Upper lobe of right lung (tissue), 1 donor: ENCODE measurements at regions not wholly inside any gene's neighbourhood (a gene's known extent, or its start where the extent isn't known, plus 50 kb on each side); places are given as distances from the start of the nearest gene placed in this dataset.
A peak's percentile ranks its signal among the peaks of the same experiment; 100 is the strongest.

ENCODE experiments used
- ATAC-seq: fragments of 200-7000 bp; cut with Tn5 transposase; one replicate; pipeline ENCODE4 v1.9.1; 2020; ENCODE audit warnings: mild to moderate bottlenecking, moderate library complexity
- DNase-seq: peaks from one replicate; pipeline ENCODE4 v3.0.0-alpha.2; 2020
- H3K27ac ChIP-seq: fragments of 200-600 bp; one replicate; pipeline ENCODE4 v1.8.0; 2022
- H3K27me3 ChIP-seq: fragments of 200-600 bp; one replicate; pipeline ENCODE4 v1.8.0; 2022; ENCODE audit warnings: mild to moderate bottlenecking
- H3K36me3 ChIP-seq: fragments of 200-600 bp; one replicate; pipeline ENCODE4 v1.8.0; 2022
- H3K4me1 ChIP-seq: fragments of 200-600 bp; one replicate; pipeline ENCODE4 v1.8.0; 2022
- H3K4me3 ChIP-seq: fragments of 200-600 bp; one replicate; pipeline ENCODE4 v1.8.0; 2022; ENCODE audit warnings: mild to moderate bottlenecking
- H3K9me3 ChIP-seq: fragments of 200-600 bp; one replicate; pipeline ENCODE4 v1.8.0; 2022
- CTCF ChIP-seq: fragments of 200-600 bp; IDR thresholded peaks from one replicate; pipeline ENCODE4 v1.8.0; 2022; ENCODE audit warnings: antibody characterized with exemption
- intact Hi-C: fragments of 100-400 bp; cut with DNase I; formaldehyde crosslinking; loops from one replicate; pipeline ENCODE4 v1.11.0; 2022
- donor health status: DM: no; HTN: yes; CAD: no; lungs with severe emphysema.

DNA sequence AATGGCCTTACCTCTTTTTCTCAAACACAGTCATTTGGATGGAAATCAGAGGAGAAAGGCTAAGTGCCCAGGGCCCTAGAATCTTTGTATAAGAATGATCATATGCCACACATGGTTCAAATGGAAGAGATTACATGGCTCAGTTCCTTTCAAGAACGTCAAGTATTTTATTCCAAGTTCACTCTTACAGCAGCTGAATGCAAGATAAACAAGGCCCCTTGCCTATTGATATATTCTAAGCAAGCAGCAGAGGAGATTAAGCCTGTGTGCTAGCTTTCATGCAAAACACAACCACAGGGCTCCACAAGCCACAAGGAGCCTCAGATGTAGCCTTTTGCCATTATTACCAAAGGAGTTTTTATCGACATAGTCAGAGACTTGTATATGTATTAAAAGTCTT lies 55.3 kb upstream of the SLCO6A1 start:
- ATAC-seq (no peak), DNase-seq (no peak)
- no peaks in the 10 kb centered on the region for H3K27me3 ChIP-seq
- intact Hi-C loops, result no loop called here
- H3K27ac ChIP-seq, result no peak overlapping the region
- H3K36me3 ChIP-seq, result no peaks in the 10 kb centered on the region
- H3K4me3 ChIP-seq, result no peak overlapping the region
- H3K9me3 ChIP-seq, result no peaks in the 10 kb centered on the region
- TF ChIP-seq CTCF, result no peak
- no peaks in the 10 kb centered on the region for H3K4me1 ChIP-seq

DNA sequence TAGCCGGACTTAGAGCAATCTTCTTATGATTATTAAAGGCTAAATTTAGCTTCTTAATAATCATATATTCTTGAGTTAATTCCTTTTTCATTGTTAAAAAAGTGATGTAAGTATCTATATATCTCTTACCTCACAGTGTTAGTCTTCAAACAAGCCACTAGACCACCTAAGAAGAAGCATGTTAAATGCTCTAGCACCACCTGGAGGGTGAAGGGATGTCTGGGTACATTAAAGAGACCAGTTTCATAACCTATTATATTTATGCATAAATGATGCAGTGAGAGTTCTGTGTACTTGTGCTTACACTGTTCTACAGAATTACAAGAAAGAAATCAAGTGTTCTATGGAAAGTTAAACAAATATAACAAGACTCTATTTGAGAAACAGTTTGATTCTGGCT lies 55.9 kb upstream of the SLCO6A1 start:
- Histone ChIP-seq H3K4me1 (no peaks in the 10 kb centered on the region), H3K4me3 (no peak overlapping the region), H3K9me3 (no peaks in the 10 kb centered on the region), H3K27ac (no peak overlapping the region), H3K27me3 (no peaks in the 10 kb centered on the region), H3K36me3 (no peaks in the 10 kb centered on the region)
- no peak for DNase-seq
- intact Hi-C loops, result no loop called here
- no peak for ATAC-seq
- peak; percentile 18 for TF ChIP-seq CTCF

- peak; percentile 60 for DNase-seq
- H3K36me3 ChIP-seq, result no peaks in the 10 kb centered on the region
Observed at GRCh38 chr5:102561894-102562760, 63.3 kb upstream of the SLCO6A1 start.

DNA sequence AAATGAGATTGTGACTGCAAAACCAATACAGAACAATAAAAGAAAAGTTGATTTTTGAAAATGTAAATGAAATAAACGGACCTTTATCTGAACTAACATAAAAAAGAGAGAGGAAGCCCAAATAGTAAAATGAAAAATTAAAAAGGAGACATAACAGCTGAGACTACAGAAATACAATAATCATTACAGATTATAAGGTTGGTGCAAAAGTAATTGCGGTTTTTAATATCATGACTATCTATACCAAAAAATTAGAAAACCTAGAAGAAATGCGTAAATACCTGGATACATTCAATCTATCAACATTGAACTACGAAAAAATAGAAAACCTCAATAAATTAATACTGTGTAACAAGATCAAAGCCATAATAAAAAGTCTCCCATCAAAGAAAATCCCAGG lies 71.9 kb upstream of the SLCO6A1 start:
- Histone ChIP-seq H3K9me3 (no peaks in the 10 kb centered on the region), H3K4me3 (no peak overlapping the region), H3K4me1 (no peaks in the 10 kb centered on the region), H3K36me3 (no peaks in the 10 kb centered on the region), H3K27me3 (no peaks in the 10 kb centered on the region), H3K27ac (no peak overlapping the region)
- no peak for TF ChIP-seq CTCF
- intact Hi-C loops, result no loop called here
- no peak for DNase-seq
- ATAC-seq, result no peak

More at GRCh38 chr5:102561894-102562760, 63.3 kb upstream of the SLCO6A1 start:
- H3K4me1 ChIP-seq, result no peaks in the 10 kb centered on the region
- TF ChIP-seq CTCF, result peak; percentile 63
- H3K27ac ChIP-seq, result no peak overlapping the region
- no peaks in the 10 kb centered on the region for H3K27me3 ChIP-seq
- intact Hi-C loops, result no loop called here
- H3K4me3 ChIP-seq, result no peak overlapping the region
- ATAC-seq, result peak; percentile 63
- H3K9me3 ChIP-seq, result no peaks in the 10 kb centered on the region

GRCh38 chr5:102578362-102578761 lies 79.6 kb upstream of the SLCO6A1 start:
- Histone ChIP-seq H3K27ac (no peak overlapping the region), H3K27me3 (no peaks in the 10 kb centered on the region), H3K36me3 (no peaks in the 10 kb centered on the region), H3K4me3 (no peak overlapping the region), H3K4me1 (no peaks in the 10 kb centered on the region), H3K9me3 (no peaks in the 10 kb centered on the region)
- no peak for TF ChIP-seq CTCF
- no peak for DNase-seq
- ATAC-seq, result no peak
- intact Hi-C loops, result no loop called here
